ENCODE measurements at regions not wholly inside any gene's neighbourhood (a gene's known extent, or its start where the extent isn't known, plus 50 kb on each side); places are given as distances from the start of the nearest gene placed in this dataset.

GRCh38 chr6:82738773-82739172 lies 326.9 kb downstream of the UBE3D start:
- no peak for DNase-seq (ENCODE audit: low spot score)

- no peak for DNase-seq (ENCODE audit: low spot score)
These were observed 326.3 kb downstream of the UBE3D start for GRCh38 chr6:82739303-82739702.

GRCh38 chr6:82740072-82740471 lies 325.6 kb downstream of the UBE3D start:
- no peak for DNase-seq (ENCODE audit: low spot score)

GRCh38 chr6:82741325-82741995 lies 324.2 kb downstream of the UBE3D start:
- no peak for DNase-seq (ENCODE audit: low spot score)

- no peak for DNase-seq (ENCODE audit: low spot score)
These were observed 323.6 kb downstream of the UBE3D start for GRCh38 chr6:82741996-82742385.

- no peak for DNase-seq (ENCODE audit: low spot score)
These were observed 321.2 kb downstream of the UBE3D start for GRCh38 chr6:82744286-82745015.

GRCh38 chr6:82750556-82750955 lies 315.1 kb downstream of the UBE3D start:
- no peak for DNase-seq (ENCODE audit: low spot score)

- no peak for DNase-seq (ENCODE audit: low spot score)
These were observed 313.9 kb downstream of the UBE3D start for GRCh38 chr6:82751718-82752117.

- no peak for DNase-seq (ENCODE audit: low spot score)
These were observed 303.8 kb downstream of the UBE3D start for GRCh38 chr6:82761674-82762345.

- DNase-seq (ENCODE audit: low spot score), result no peak
These were observed 299.2 kb downstream of the UBE3D start for GRCh38 chr6:82766476-82766875.

- DNase-seq (ENCODE audit: low spot score), result no peak
These were observed 298.6 kb downstream of the UBE3D start for GRCh38 chr6:82767037-82767436.

GRCh38 chr6:82767447-82767846 lies 298.2 kb downstream of the UBE3D start:
- no peak for DNase-seq (ENCODE audit: low spot score)

GRCh38 chr6:82772851-82773717 lies 292.6 kb downstream of the UBE3D start:
- no peak for DNase-seq (ENCODE audit: low spot score)

- no peak for DNase-seq (ENCODE audit: low spot score)
These were observed 290.3 kb downstream of the UBE3D start for GRCh38 chr6:82775361-82775760.

- DNase-seq (ENCODE audit: low spot score), result no peak
These were observed 289.7 kb downstream of the UBE3D start for GRCh38 chr6:82775981-82776380.

GRCh38 chr6:82779041-82779440 lies 286.6 kb downstream of the UBE3D start:
- no peak for DNase-seq (ENCODE audit: low spot score)

GRCh38 chr6:82780334-82780733 lies 285.3 kb downstream of the UBE3D start:
- no peak for DNase-seq (ENCODE audit: low spot score)

- peak; percentile 81 for DNase-seq (ENCODE audit: low spot score)
These were observed 283.9 kb downstream of the UBE3D start for GRCh38 chr6:82781620-82782204.

GRCh38 chr6:82783587-82784236 lies 281.9 kb downstream of the UBE3D start:
- DNase-seq (ENCODE audit: low spot score), result no peak

- no peak for DNase-seq (ENCODE audit: low spot score)
These were observed 280.4 kb downstream of the UBE3D start for GRCh38 chr6:82785206-82785605.

GRCh38 chr6:82786248-82786647 lies 279.4 kb downstream of the UBE3D start:
- DNase-seq (ENCODE audit: low spot score), result no peak

Data from mesenteric fat pad (tissue), 1 donor.